SH-SY5Y (cell line): ENCODE measurements at regions not wholly inside any gene's neighbourhood (a gene's known extent, or its start where the extent isn't known, plus 50 kb on each side); places are given as distances from the start of the nearest gene placed in this dataset.

Source experiments
- GATA2 ChIP-seq: IDR thresholded peaks from 2 replicates; pipeline ENCODE4 v1.6.1; 2011; ENCODE audit warnings: mild to moderate bottlenecking, low read depth, low read length
- GATA3 ChIP-seq: IDR thresholded peaks from 2 replicates; pipeline ENCODE4 v1.6.1; 2011; ENCODE audit warnings: low read depth, mild to moderate bottlenecking, low read length, moderate library complexity

DNA sequence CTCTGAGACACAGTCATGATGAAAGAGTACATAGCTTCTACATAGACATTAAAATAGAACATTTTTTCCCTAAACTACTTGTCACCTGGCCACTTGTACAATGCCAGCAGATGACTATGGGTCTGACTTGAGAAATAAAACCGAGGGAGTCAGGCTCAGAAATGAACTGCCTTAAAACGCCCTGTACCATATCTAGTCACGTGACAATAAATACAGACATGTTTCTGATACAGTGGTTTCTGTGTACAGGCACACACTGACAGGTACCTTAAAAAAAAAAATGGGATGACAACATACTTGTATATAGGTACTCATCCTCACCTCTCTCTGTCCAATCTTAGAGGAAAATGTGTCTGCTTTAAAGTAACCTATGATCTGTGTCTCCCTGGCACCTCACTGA, 144.1 kb downstream of the SH3BGRL2 start:
- TF ChIP-seq GATA2 (no peak), GATA3 (no peak)
